ENCODE measurements at regions not wholly inside any gene's neighbourhood (a gene's known extent, or its start where the extent isn't known, plus 50 kb on each side); places are given as distances from the start of the nearest gene placed in this dataset.

DNA sequence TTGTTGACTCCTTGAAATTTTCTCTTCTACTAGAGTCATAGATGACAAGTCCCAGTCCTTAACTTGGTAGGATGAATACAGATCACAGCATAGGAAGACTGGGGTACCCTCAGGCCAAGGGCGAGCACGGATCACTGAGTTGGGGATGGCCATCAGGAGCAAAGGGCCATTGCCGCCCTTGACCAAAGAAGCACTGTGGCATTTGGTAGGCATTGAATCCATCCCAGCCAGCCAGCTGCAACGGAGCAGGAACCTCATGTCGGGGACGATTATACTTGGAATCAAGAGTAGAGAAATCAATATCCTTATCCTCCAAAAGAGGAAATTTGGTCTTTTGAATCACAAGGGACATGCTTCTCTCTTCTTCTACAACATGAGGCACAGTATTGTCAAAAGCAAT lies 50.1 kb upstream of the ZNF573 start:
- Histone ChIP-seq H3K4me1 (no peaks in the 10 kb centered on the region), H3K27ac (no peak overlapping the region), H3K27me3 (no peaks in the 10 kb centered on the region), H3K36me3 (peaks cover 12 to 13% of the 10 kb centered on the region in 2 donors), H3K9me3 (peaks cover 81 to 94% of the 10 kb centered on the region in 2 donors), H3K4me3 (no peak overlapping the region)
- intact Hi-C loops (cut with DNase I) = no loop called here
- TF ChIP-seq CTCF (IDR thresholded peaks at IDR 0.05) = no peak
- no peak for DNase-seq (ENCODE audit: low spot score in 2 of 2)
